Small intestine (tissue), 7 donors: ENCODE measurements at regions not wholly inside any gene's neighbourhood (a gene's known extent, or its start where the extent isn't known, plus 50 kb on each side); places are given as distances from the start of the nearest gene placed in this dataset.

Experiments
- DNase-seq, 2 donors: peaks; one replicate each; pipeline versions ENCODE4 v3.0.0 to v3.0.0-alpha.2; 2013
- FAIRE-seq: peaks from 2 replicates; lab custom pipeline; 2012; peaks lifted over from hg19 to GRCh38; lab: Jason Lieb, UNC
- H3K27ac ChIP-seq, 3 donors: one replicate each; pipeline ENCODE4 v1.5.1; 2013; ENCODE audit warnings: low read length in 2 of 3, mild to moderate bottlenecking in 2 of 3, control low read depth in 1 of 3, inconsistent platforms in 1 of 3, low read depth in 1 of 3, moderate library complexity in 1 of 3
- H3K27me3 ChIP-seq, 3 donors: one replicate each; pipeline ENCODE4 v1.6.1; 2013; ENCODE audit warnings: low read length in 3 of 3, inconsistent platforms in 1 of 3; ENCODE audit not compliant: control insufficient read depth in 3 of 3, insufficient read depth in 3 of 3
- H3K36me3 ChIP-seq, 3 donors: one replicate each; pipeline ENCODE4 v1.6.1; 2013; ENCODE audit warnings: low read length in 3 of 3, inconsistent platforms in 1 of 3, low read depth in 1 of 3, mild to moderate bottlenecking in 1 of 3, moderate library complexity in 1 of 3; ENCODE audit not compliant: control insufficient read depth in 3 of 3, insufficient read depth in 2 of 3
- H3K4me1 ChIP-seq, 3 donors: one replicate each; pipeline ENCODE4 v1.6.1; 2013; ENCODE audit warnings: low read length in 2 of 3, inconsistent platforms in 1 of 3, low read depth in 1 of 3, mild to moderate bottlenecking in 1 of 3, moderate library complexity in 1 of 3; ENCODE audit not compliant: control insufficient read depth in 3 of 3, insufficient read depth in 2 of 3
- H3K4me3 ChIP-seq, 3 donors: one replicate each; pipeline ENCODE4 v1.5.1; 2013; ENCODE audit warnings: low read length in 3 of 3, control low read depth in 1 of 3, inconsistent platforms in 1 of 3, low read depth in 1 of 3, mild to moderate bottlenecking in 1 of 3, moderate library complexity in 1 of 3
- H3K9me3 ChIP-seq, 2 donors: one replicate each; pipeline ENCODE4 v1.6.1; 2013; ENCODE audit warnings: low read depth in 1 of 2, low read length in 1 of 2; ENCODE audit not compliant: control insufficient read depth in 2 of 2, insufficient read depth in 1 of 2
- WGBS, 3 donors: extraction: QIAGEN DNeasy Blood & Tissue Kit; methylation state at CpG; one replicate each; pipeline ENCODE4 v1.1.7; 2013; 5-methylcytosine and 5-hydroxymethylcytosine counted together
- donor health status: healthy with polysubstance abuse.
- donor health status: control.
- donor health status: control.
- donor health status: Bipolar disorder and iron deficiency.
- donor health status: healthy.

DNA sequence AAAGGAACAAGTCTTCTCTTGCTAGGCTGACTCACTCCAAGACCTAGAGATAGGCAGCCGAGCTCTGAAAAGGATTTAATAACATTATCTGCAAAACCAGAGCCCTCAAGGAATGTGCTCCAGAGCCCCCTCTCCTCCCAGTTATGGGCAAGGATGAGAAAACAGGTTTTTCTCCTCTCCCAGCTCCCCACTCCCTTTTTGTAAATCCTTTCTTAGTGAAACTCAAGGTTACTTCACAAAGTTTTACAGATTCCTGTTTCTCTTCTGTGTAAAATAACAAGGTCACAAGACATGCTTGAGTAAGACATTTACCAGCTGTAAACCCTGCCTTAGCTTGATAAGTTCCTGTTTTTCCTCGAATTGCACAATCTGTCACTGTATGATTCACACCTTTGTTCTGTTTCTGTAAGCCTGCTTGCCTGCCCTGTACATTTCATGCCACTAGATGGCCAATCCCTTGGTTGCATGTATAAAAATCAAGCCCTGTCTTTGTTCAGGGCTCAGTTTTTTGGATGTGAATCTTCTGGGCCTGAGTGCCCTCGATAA, 489.4 kb downstream of the KCNA4 start:
- FAIRE-seq = no peak
- 15 to 35% (median 24%) methylated on average over 3 of the region's 3 CpGs for WGBS, 3 donors
- H3K9me3 ChIP-seq = peaks cover 0 to 40% of the 10 kb centered on the region in 2 donors
- peaks cover 0 to 4% (median 0%) of the 10 kb centered on the region in 3 donors for H3K4me1 ChIP-seq
- no peak overlapping the region for H3K4me3 ChIP-seq
- peak overlapping the region in 1 of 3 donors; percentile 74 for H3K27ac ChIP-seq
- DNase-seq = peak in 1 of 2 donors; percentile 39
- H3K36me3 ChIP-seq = no peaks in the 10 kb centered on the region
- H3K27me3 ChIP-seq = no peaks in the 10 kb centered on the region

DNA sequence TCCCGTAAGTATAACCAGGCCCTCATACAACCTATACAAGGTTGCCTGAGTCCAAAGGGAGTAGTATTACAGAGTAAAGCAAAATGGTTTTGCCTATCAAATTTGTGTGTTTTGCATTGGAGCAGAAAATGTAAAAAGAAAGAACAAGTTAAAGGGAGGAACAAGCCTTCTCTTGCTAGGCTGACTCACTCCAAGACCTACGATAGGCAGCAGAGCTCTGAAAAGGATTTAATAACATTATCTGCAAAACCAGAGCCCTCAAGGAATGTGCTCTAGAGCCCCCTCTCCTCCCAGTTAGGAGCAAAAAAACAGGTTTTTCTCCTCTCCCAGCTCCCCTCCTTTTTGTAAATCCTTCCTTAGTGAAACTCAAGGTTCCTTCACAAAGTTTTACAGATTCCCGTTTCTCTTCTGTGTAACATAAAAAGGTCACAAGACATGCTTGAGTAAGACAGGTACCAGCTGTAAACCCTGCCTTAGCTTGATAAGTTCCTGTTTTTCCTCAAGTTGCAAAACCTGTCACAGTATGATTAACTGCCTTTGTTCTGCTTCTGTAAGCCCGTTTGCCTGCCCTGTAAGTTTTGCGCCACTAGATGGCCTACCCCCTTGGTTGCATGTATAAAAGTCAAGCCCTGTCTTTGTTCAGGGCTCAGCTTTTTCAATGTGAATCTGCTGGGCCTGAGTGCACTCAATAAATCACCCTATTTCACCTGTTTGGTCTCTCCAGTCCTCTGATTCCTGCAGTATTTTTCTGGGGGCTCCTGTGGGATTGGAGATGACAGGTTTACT, 498.2 kb downstream of the KCNA4 start:
- FAIRE-seq = no peak
- peak in 1 of 2 donors; percentile 1 for DNase-seq
- Histone ChIP-seq H3K27me3 (no peaks in the 10 kb centered on the region), H3K4me3 (no peak overlapping the region), H3K9me3 (peaks cover 2 to 42% of the 10 kb centered on the region in 2 donors), H3K27ac (peak overlapping the region in 1 of 3 donors; percentile 35), H3K36me3 (no peaks in the 10 kb centered on the region), H3K4me1 (no peaks in the 10 kb centered on the region)
- 57 to 78% (median 59%) methylated on average over 5 of the region's 5 CpGs for WGBS, 3 donors

DNA sequence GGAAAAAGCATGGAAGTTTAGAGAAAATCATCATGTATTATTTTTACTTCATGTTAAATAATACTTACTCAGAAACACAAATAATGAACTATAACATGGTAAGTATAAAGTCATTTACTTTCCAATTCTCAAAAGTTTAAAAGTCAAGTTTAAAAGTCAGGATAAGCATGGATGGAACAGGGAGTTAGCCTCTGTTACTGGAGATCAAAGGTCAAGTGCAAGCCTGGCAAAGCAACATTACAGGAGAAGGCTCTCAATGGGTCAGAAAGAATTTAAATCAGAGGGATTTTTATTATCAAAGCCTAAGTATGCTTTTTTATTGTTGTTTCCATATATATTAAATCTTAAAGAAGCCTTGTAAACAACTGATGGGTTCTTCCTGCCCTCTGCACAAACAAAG, 505.4 kb downstream of the KCNA4 start:
- DNase-seq (no peak), FAIRE-seq (no peak)
- no peak overlapping the region for H3K4me3 ChIP-seq
- no peaks in the 10 kb centered on the region for H3K9me3 ChIP-seq
- no peak overlapping the region for H3K27ac ChIP-seq
- H3K27me3 ChIP-seq = no peaks in the 10 kb centered on the region
- H3K36me3 ChIP-seq = no peaks in the 10 kb centered on the region
- H3K4me1 ChIP-seq = no peaks in the 10 kb centered on the region

DNA sequence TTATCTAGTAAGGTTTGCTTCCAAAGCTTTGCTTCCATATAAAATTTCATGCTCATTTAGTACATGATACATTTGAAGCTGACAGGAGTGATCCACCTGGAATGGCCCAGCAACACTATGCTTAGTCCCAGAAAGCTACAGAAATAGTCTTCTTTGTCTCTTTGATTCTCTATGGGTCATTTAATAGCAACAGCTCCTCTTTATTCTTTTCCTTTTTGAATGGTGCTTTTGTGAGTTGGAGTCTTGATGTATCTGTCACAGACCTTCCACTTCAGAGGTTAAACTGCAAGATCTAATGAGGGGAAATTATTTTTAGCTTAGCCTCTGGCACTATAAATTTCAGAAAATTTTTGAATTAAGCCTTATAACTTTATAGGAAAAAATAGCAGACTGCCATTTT, 509.5 kb downstream of the KCNA4 start:
- H3K27ac ChIP-seq = no peak overlapping the region
- FAIRE-seq = no peak

DNA sequence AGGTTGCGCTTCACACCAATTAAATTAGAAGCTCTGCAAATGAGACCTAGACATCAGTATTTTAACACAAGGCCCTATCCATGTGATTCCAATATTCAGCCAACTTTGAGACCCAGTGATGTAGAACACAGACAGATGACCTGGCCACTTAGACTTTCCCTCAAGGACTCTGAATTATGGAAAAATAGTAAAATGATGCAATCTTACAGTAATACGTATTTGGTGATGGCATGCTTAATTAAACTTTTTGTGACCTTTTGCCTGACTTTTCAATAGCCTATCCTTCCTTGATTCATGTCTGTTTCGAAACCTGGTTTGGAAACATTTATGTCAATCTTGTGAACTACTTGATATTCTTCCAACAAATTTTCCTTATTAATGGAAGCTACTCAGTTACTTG, 521.2 kb downstream of the KCNA4 start:
- Histone ChIP-seq H3K27ac (no peak overlapping the region), H3K36me3 (no peaks in the 10 kb centered on the region), H3K9me3 (no peaks in the 10 kb centered on the region), H3K4me3 (no peak overlapping the region), H3K27me3 (no peaks in the 10 kb centered on the region), H3K4me1 (no peaks in the 10 kb centered on the region)
- FAIRE-seq = no peak
- 76 to 86% (median 80%) methylated on average over 3 of the region's 3 CpGs for WGBS, 3 donors
- DNase-seq = no peak

More for the DNA sequence above, 509.5 kb downstream of the KCNA4 start:
- DNase-seq = no peak
- Histone ChIP-seq H3K4me1 (no peaks in the 10 kb centered on the region), H3K9me3 (no peaks in the 10 kb centered on the region), H3K4me3 (no peak overlapping the region), H3K27me3 (no peaks in the 10 kb centered on the region), H3K36me3 (no peaks in the 10 kb centered on the region)

GRCh38 chr11:29490938-29491337, 525.9 kb downstream of the KCNA4 start:
- WGBS, 3 donors = 73 to 83% (median 81%) methylated on average over 1 of the region's 1 CpG
- Histone ChIP-seq H3K36me3 (no peaks in the 10 kb centered on the region), H3K27ac (no peak overlapping the region), H3K4me1 (no peaks in the 10 kb centered on the region), H3K4me3 (no peak overlapping the region), H3K27me3 (no peaks in the 10 kb centered on the region), H3K9me3 (no peaks in the 10 kb centered on the region)
- FAIRE-seq (no peak), DNase-seq (no peak)

DNA sequence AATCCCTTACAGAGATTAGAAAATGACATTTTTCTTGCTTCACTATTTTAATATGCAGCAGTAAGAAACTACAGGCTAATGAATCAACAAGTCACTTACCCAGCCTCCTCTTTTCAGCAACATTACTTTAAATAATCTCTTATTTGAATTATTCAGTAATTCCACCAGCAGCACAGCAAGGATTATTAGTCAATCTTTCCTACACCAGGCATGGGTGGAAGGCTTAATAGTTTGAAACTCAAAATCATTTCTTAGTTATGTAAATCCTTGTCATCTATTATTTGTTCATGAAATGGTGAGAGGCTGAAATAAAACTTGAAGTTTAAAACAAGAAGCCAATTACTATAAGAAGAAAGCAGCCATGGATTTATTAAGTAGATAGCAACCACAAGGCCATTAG, 530.5 kb downstream of the KCNA4 start:
- Histone ChIP-seq H3K36me3 (no peaks in the 10 kb centered on the region), H3K27me3 (no peaks in the 10 kb centered on the region), H3K27ac (no peak overlapping the region), H3K4me1 (no peaks in the 10 kb centered on the region), H3K4me3 (no peak overlapping the region), H3K9me3 (no peaks in the 10 kb centered on the region)
- FAIRE-seq = no peak
- DNase-seq = no peak

- whole genome bisulfite sequencing, 3 donors = 88 to 90% (median 89%) methylated on average over 4 of the region's 4 CpGs
- no peaks in the 10 kb centered on the region for H3K36me3 ChIP-seq
- H3K4me1 ChIP-seq = no peaks in the 10 kb centered on the region
- H3K27ac ChIP-seq = no peak overlapping the region
- H3K9me3 ChIP-seq = no peaks in the 10 kb centered on the region
- H3K27me3 ChIP-seq = no peaks in the 10 kb centered on the region
- no peak for DNase-seq
- H3K4me3 ChIP-seq = no peak overlapping the region
- FAIRE-seq = no peak
Measured at GRCh38 chr11:29485641-29486040, 531.2 kb downstream of the KCNA4 start.

GRCh38 chr11:29484548-29484947, 532.3 kb downstream of the KCNA4 start:
- no peaks in the 10 kb centered on the region for H3K27me3 ChIP-seq
- H3K4me3 ChIP-seq = no peak overlapping the region
- H3K36me3 ChIP-seq = no peaks in the 10 kb centered on the region
- 81 to 86% (median 83%) methylated on average over 1 of the region's 1 CpG for WGBS, 3 donors
- FAIRE-seq = no peak
- H3K4me1 ChIP-seq = no peaks in the 10 kb centered on the region
- H3K27ac ChIP-seq = no peak overlapping the region
- no peak for DNase-seq
- H3K9me3 ChIP-seq = no peaks in the 10 kb centered on the region
